HEK293 (cell line): ENCODE measurements at regions not wholly inside any gene's neighbourhood (a gene's known extent, or its start where the extent isn't known, plus 50 kb on each side); places are given as distances from the start of the nearest gene placed in this dataset.

Experiments used
- CTCF ChIA-PET: fragments of 350-600 bp; formaldehyde crosslinking; extraction: SDS; loops from one replicate; lab custom pipeline; 2021; ENCODE audit warnings: antibody characterized with exemption; lab: Yijun Ruan, JAX
- POLR2A ChIA-PET: fragments of 300-600 bp; formaldehyde crosslinking; extraction: SDS; loops from one replicate; lab custom pipeline; 2020; ENCODE audit warnings: antibody characterized with exemption, inconsistent platforms; lab: Yijun Ruan, JAX
- H3K27ac ChIP-seq: fragments of 200-500 bp; sonication (Bioruptor generic); 2 replicates; pipeline ENCODE4 v1.5.1; 2014; ENCODE audit warnings: low read depth, low read length, control low read depth, inconsistent platforms; ENCODE audit errors: extremely low read depth
- H3K36me3 ChIP-seq, 2 experiments: fragments of 200-500 bp in 1 of 2; sonication (Bioruptor generic) in 1 of 2; 1 replicate in 1 of 2; 2 replicates in 1 of 2; pipeline ENCODE4 v1.5.1; 2014 to 2017; ENCODE audit warnings: inconsistent platforms in 2 of 2, low read length in 2 of 2; ENCODE audit not compliant: control insufficient read depth in 2 of 2, insufficient read depth in 1 of 2
- H3K4me1 ChIP-seq: fragments of 200-500 bp; sonication (Bioruptor generic); 2 replicates; pipeline ENCODE4 v1.5.1; 2014; ENCODE audit warnings: mild to moderate bottlenecking, low read length, inconsistent platforms; ENCODE audit not compliant: control insufficient read depth, insufficient read depth
- H3K4me3 ChIP-seq: 2 replicates; pipeline ENCODE4 v1.5.1; 2011; ENCODE audit warnings: low read depth, mild to moderate bottlenecking, control low read depth, low read length, moderate library complexity
- H3K9me3 ChIP-seq: fragments of 200-500 bp; sonication (Bioruptor generic); 2 replicates; pipeline ENCODE4 v1.5.1; 2014; ENCODE audit warnings: low read depth, low read length, inconsistent platforms; ENCODE audit not compliant: control insufficient read depth, insufficient read depth
- MYNN ChIP-seq: fragments of 450-650 bp; formaldehyde crosslinking; IDR thresholded peaks from 2 replicates; pipeline ENCODE4 v1.5.1; 2016; ENCODE audit warnings: missing biosample characterization, missing genetic modification characterization, borderline replicate concordance
- OSR2 ChIP-seq: fragments of 450-650 bp; formaldehyde crosslinking; IDR thresholded peaks from 2 replicates; pipeline ENCODE4 v1.5.1; 2016; ENCODE audit warnings: missing biosample characterization, missing genetic modification characterization
- OVOL3 ChIP-seq: fragments of 450-650 bp; formaldehyde crosslinking; IDR thresholded peaks from 2 replicates; pipeline ENCODE4 v1.5.1; 2016; ENCODE audit warnings: missing biosample characterization, missing genetic modification characterization
- PBX3 ChIP-seq: sonication (generic); formaldehyde crosslinking; IDR thresholded peaks from 2 replicates; pipeline ENCODE4 v1.8.1; 2022; ENCODE audit warnings: mild to moderate bottlenecking, moderate library complexity, missing genetic modification reagents
- REST ChIP-seq: fragments of 450-650 bp; formaldehyde crosslinking; IDR thresholded peaks from 2 replicates; pipeline ENCODE4 v1.5.1; 2016; ENCODE audit warnings: missing biosample characterization, missing genetic modification characterization
- SP3 ChIP-seq: fragments of 450-650 bp; formaldehyde crosslinking; IDR thresholded peaks from 2 replicates; pipeline ENCODE4 v1.5.1; 2016; ENCODE audit warnings: missing biosample characterization, missing genetic modification characterization
- TRIM28 ChIP-seq: IDR thresholded peaks from 2 replicates; pipeline ENCODE4 v1.6.1; 2011; ENCODE audit warnings: low read length, control low read depth, borderline replicate concordance
- ZBTB44 ChIP-seq: fragments of 450-650 bp; IDR thresholded peaks from 2 replicates; pipeline ENCODE4 v1.5.1; 2018; ENCODE audit warnings: missing biosample characterization, mild to moderate bottlenecking, missing genetic modification characterization
- ZFP3 ChIP-seq: fragments of 450-650 bp; formaldehyde crosslinking; IDR thresholded peaks from 2 replicates; pipeline ENCODE4 v1.5.1; 2016; ENCODE audit warnings: low read depth, missing biosample characterization, missing genetic modification characterization
- ZIC2 ChIP-seq: fragments of 450-650 bp; formaldehyde crosslinking; IDR thresholded peaks from 2 replicates; pipeline ENCODE4 v1.5.1; 2016; ENCODE audit warnings: missing biosample characterization, missing genetic modification characterization
- ZNF223 ChIP-seq: fragments of 450-650 bp; formaldehyde crosslinking; IDR thresholded peaks from 2 replicates; pipeline ENCODE4 v1.5.1; 2016; ENCODE audit warnings: missing biosample characterization, missing genetic modification characterization
- ZNF26 ChIP-seq: fragments of 450-650 bp; formaldehyde crosslinking; IDR thresholded peaks from 2 replicates; pipeline ENCODE4 v1.5.1; 2016; ENCODE audit warnings: missing biosample characterization, missing genetic modification characterization
- ZNF280D ChIP-seq: fragments of 450-650 bp; formaldehyde crosslinking; IDR thresholded peaks from 2 replicates; pipeline ENCODE4 v1.5.1; 2016; ENCODE audit warnings: missing biosample characterization, missing genetic modification characterization
- ZNF302 ChIP-seq: fragments of 450-650 bp; formaldehyde crosslinking; IDR thresholded peaks from 2 replicates; pipeline ENCODE4 v1.5.1; 2016; ENCODE audit warnings: missing biosample characterization, missing genetic modification characterization, low read depth
- ZNF398 ChIP-seq: fragments of 450-650 bp; formaldehyde crosslinking; IDR thresholded peaks from 2 replicates; pipeline ENCODE4 v1.5.1; 2017; ENCODE audit warnings: missing biosample characterization, missing genetic modification characterization
- ZNF426 ChIP-seq: fragments of 450-650 bp; formaldehyde crosslinking; IDR thresholded peaks from 2 replicates; pipeline ENCODE4 v1.5.1; 2017; ENCODE audit warnings: missing biosample characterization, missing genetic modification characterization, mild to moderate bottlenecking, inconsistent platforms, moderate library complexity
- ZNF48 ChIP-seq: fragments of 450-650 bp; formaldehyde crosslinking; IDR thresholded peaks from 2 replicates; pipeline ENCODE4 v1.5.1; 2016; ENCODE audit warnings: missing biosample characterization, missing genetic modification characterization

GRCh38 chr18:2303517-2304238 lies 267.6 kb downstream of the METTL4 start (continued):
- TF ChIP-seq ZBTB44 (tag by site-specific recombination) (no peak), ZNF223 (no peak)

- ChIA-PET CTCF (interaction anchor here (0.6 kb wide), 2 partner anchors 16 to 896 kb away, joined by 3 to 4 read pairs; no protein-coding TSS in a partner anchor), POLR2A (no interaction called here)
- Histone ChIP-seq H3K4me3 (no peak overlapping the region), H3K36me3 (no peaks in the 10 kb centered on the region)
- TF ChIP-seq ZIC2: no peak
- TF ChIP-seq ZNF280D (tag by site-specific recombination): no peak
- no peak for TF ChIP-seq ZNF398 (tag by site-specific recombination)
- TF ChIP-seq TRIM28: no peak
- TF ChIP-seq ZNF302 (tag by site-specific recombination): no peak
- TF ChIP-seq OVOL3 (tag by site-specific recombination): no peak
- no peak for TF ChIP-seq ZNF48 (tag by site-specific recombination)
- no peak for TF ChIP-seq ZNF426 (tag by site-specific recombination)
- no peak for TF ChIP-seq MYNN (tag by site-specific recombination)
- TF ChIP-seq ZNF26 (tag by site-specific recombination): no peak
- no peak for TF ChIP-seq SP3 (tag by site-specific recombination)
- no peak for TF ChIP-seq ZFP3 (tag by site-specific recombination)
- no peak for TF ChIP-seq REST (tag by site-specific recombination)
- no peak for TF ChIP-seq PBX3
- TF ChIP-seq OSR2 (tag by site-specific recombination): no peak
- TF ChIP-seq, all 188 proteins: peak for 0
- no peaks in the 10 kb centered on the region for H3K9me3 ChIP-seq
- H3K27ac ChIP-seq: no peak overlapping the region
- peaks cover 8% of the 10 kb centered on the region; the same call in 1 of the 2 replicates for H3K4me1 ChIP-seq
Measured at GRCh38 chr18:2304378-2305175, 266.7 kb downstream of the METTL4 start.
